K562 (cell line): ENCODE measurements at regions not wholly inside any gene's neighbourhood (a gene's known extent, or its start where the extent isn't known, plus 50 kb on each side); places are given as distances from the start of the nearest gene placed in this dataset.

Source experiments
- ATAC-seq: fragments of 200-7000 bp; cut with Tn5 transposase; 3 replicates; pipeline ENCODE4 v1.9.1; 2020; ENCODE audit warnings: moderate library complexity
- BruUV-seq: library from RNA; stranded (reverse); fragments of 400-500 nt; replicated peaks from 2 replicates; lab custom pipeline; 2021; lab: Mats Ljungman, UMichigan
- CTCF ChIA-PET: fragments of 300-600 bp; formaldehyde crosslinking; extraction: SDS; loops from one replicate; lab custom pipeline; 2021; ENCODE audit warnings: low intra/inter-chr PET ratio; lab: Yijun Ruan, JAX
- POLR2A ChIA-PET: fragments of 300-600, 350-650 bp; sonication (Branson Sonifier 250); formaldehyde crosslinking; extraction: SDS; loops from one replicate; lab custom pipeline; 2021; ENCODE audit warnings: antibody characterized with exemption, inconsistent platforms; lab: Yijun Ruan, JAX
- DNase-seq, 4 experiments: peaks; one replicate each; pipeline versions ENCODE4 v3.0.0 to v3.0.0-alpha.2; 2011 to 2018; ENCODE audit warnings: low spot score in 3 of 4, mixed read lengths in 3 of 4; ENCODE audit errors: extremely low read depth in 1 of 4
- FAIRE-seq: peaks from 2 replicates; lab custom pipeline; 2011; peaks lifted over from hg19 to GRCh38; lab: Jason Lieb, UNC
- H2AFZ ChIP-seq: 2 replicates; pipeline ENCODE4 v1.6.0; 2011; ENCODE audit warnings: low read depth, low read length, control low read depth, inconsistent platforms
- H3K27ac ChIP-seq: fragments of 200-600 bp; 3 replicates; pipeline ENCODE4 v1.8.0; 2011; ENCODE audit warnings: low read depth, mild to moderate bottlenecking, control low read depth, inconsistent platforms, low read length, moderate library complexity, mixed read lengths; ENCODE audit errors: extremely low read depth
- H3K27me3 ChIP-seq, 2 experiments: fragments of 300-600 bp in 1 of 2; 2 replicates in 1 of 2; 3 replicates in 1 of 2; pipeline versions ENCODE4 v1.6.0 to v1.8.0; 2011; ENCODE audit warnings: inconsistent platforms in 2 of 2, low read length in 2 of 2, mild to moderate bottlenecking in 1 of 2, mixed read lengths in 1 of 2, moderate library complexity in 1 of 2; ENCODE audit not compliant: control insufficient read depth in 2 of 2, insufficient read depth in 2 of 2
- H3K36me3 ChIP-seq: fragments of 300-600 bp; 3 replicates; pipeline ENCODE4 v1.8.0; 2011; ENCODE audit warnings: mild to moderate bottlenecking, low read length, inconsistent platforms; ENCODE audit not compliant: control insufficient read depth, insufficient read depth
- H3K4me1 ChIP-seq, 2 experiments: fragments of 200-600 bp in 1 of 2; replicated peaks in 1 of 2; 2 replicates in 1 of 2; 3 replicates in 1 of 2; pipeline versions ENCODE4 v1.5.1 to v1.8.0; 2011; ENCODE audit warnings: inconsistent platforms in 2 of 2, low read length in 2 of 2, mild to moderate bottlenecking in 1 of 2, mixed read lengths in 1 of 2, moderate library complexity in 1 of 2; ENCODE audit not compliant: control insufficient read depth in 2 of 2, insufficient read depth in 2 of 2
- H3K4me2 ChIP-seq: 2 replicates; pipeline ENCODE4 v1.6.1; 2011; ENCODE audit warnings: low read length, control low read depth, inconsistent platforms, mixed read lengths; ENCODE audit not compliant: insufficient read depth
- H3K4me3 ChIP-seq: fragments of 200-600 bp; sonication (generic), shearing (Covaris generic); 2 replicates; pipeline ENCODE4 v1.5.1; 2016; ENCODE audit warnings: control low read depth, inconsistent platforms
- H3K79me2 ChIP-seq: fragments of 200-600 bp; 3 replicates; pipeline ENCODE4 v1.8.0; 2011; ENCODE audit warnings: low read length, inconsistent platforms; ENCODE audit not compliant: control insufficient read depth, insufficient read depth
- H3K9ac ChIP-seq, 2 experiments: 2 replicates each; pipeline versions ENCODE4 v1.6.0 to v1.6.1; 2011; ENCODE audit warnings: low read depth in 2 of 2, low read length in 2 of 2, control low read depth in 1 of 2, inconsistent platforms in 1 of 2, mild to moderate bottlenecking in 1 of 2, mixed read lengths in 1 of 2; ENCODE audit not compliant: insufficient read depth in 1 of 2
- H3K9me1 ChIP-seq: one replicate; pipeline ENCODE4 v1.6.0; 2011; ENCODE audit warnings: inconsistent platforms, mild to moderate bottlenecking, low read length, moderate library complexity; ENCODE audit not compliant: control insufficient read depth, insufficient read depth
- H3K9me3 ChIP-seq: replicated peaks from 2 replicates; pipeline ENCODE4 v1.5.1; 2011; ENCODE audit warnings: low read depth, low read length, inconsistent platforms; ENCODE audit not compliant: control insufficient read depth, insufficient read depth
- H4K20me1 ChIP-seq: replicated peaks from 2 replicates; pipeline ENCODE4 v1.6.1; 2011; ENCODE audit warnings: low read length, inconsistent platforms, mixed read lengths; ENCODE audit not compliant: control insufficient read depth, insufficient read depth
- JUNB ChIP-seq: fragments of 450-650 bp; formaldehyde crosslinking; conservative IDR thresholded peaks from 2 replicates; pipeline ENCODE4 v1.4.0; 2020; ENCODE audit warnings: mild to moderate bottlenecking
- RAD21 ChIP-seq, 2 experiments: fragments of 250-450 bp in 1 of 2; fragments of 450-650 bp in 1 of 2; sonication (Bioruptor Pico) in 1 of 2; formaldehyde crosslinking in 1 of 2; IDR thresholded peaks in 1 of 2; conservative IDR thresholded peaks in 1 of 2; 2 replicates each; pipeline versions ENCODE4 v1.4.0 to v1.8.0; 2020 to 2022; ENCODE audit warnings: mild to moderate bottlenecking in 2 of 2, moderate library complexity in 1 of 2
- RFX7 ChIP-seq: fragments of 250-450 bp; sonication (Bioruptor Pico); IDR thresholded peaks from 2 replicates; pipeline ENCODE4 v1.5.1; 2021; ENCODE audit warnings: mild to moderate bottlenecking
- STAT5A ChIP-seq: IDR thresholded peaks from 2 replicates; pipeline ENCODE4 v1.6.1; 2012; ENCODE audit warnings: low read length, inconsistent platforms, borderline replicate concordance
- ZEB2 ChIP-seq: fragments of 450-650 bp; IDR thresholded peaks from 2 replicates; pipeline ENCODE4 v1.6.1; 2016
- WGBS: fragments of 100-300 bp; shearing (Covaris generic); methylation state at CpG from one replicate; pipeline ENCODE4 v1.1.6; 2016; ENCODE audit warnings: low coverage, mixed read lengths; ENCODE audit not compliant: insufficient coverage; ENCODE audit errors: missing lambda C conversion rate; 5-methylcytosine and 5-hydroxymethylcytosine counted together
- in situ Hi-C: fragments of 300-500 bp; cut with MboI; formaldehyde crosslinking; loops from 4 replicates; pipeline ENCODE4 v1.15.0; 2018; ENCODE audit warnings: inconsistent platforms, mixed read lengths
- intact Hi-C: fragments of 100-400 bp; cut with micrococcal nuclease; formaldehyde crosslinking; loops from 2 replicates; pipeline ENCODE4 v1.14.2; 2022
- TF ChIP-seq, protein P1 (sequence below): sonication (generic); formaldehyde crosslinking; IDR thresholded peaks from 2 replicates; pipeline ENCODE4 v1.8.0; 2022; ENCODE audit warnings: mild to moderate bottlenecking, low read depth, missing genetic modification reagents
- TF ChIP-seq, protein P2 (sequence below), 2 experiments: fragments of 200-800 bp in 1 of 2; sonication (Bioruptor generic) in 1 of 2; sonication (generic) in 1 of 2; formaldehyde crosslinking in 1 of 2; IDR thresholded peaks in 1 of 2; conservative IDR thresholded peaks in 1 of 2; 2 replicates each; pipeline versions ENCODE4 v1.5.0 to v1.6.1; 2016 to 2020; ENCODE audit warnings: missing compliant biosample characterization in 1 of 2, missing genetic modification characterization in 1 of 2, missing genetic modification reagents in 1 of 2

DNA sequence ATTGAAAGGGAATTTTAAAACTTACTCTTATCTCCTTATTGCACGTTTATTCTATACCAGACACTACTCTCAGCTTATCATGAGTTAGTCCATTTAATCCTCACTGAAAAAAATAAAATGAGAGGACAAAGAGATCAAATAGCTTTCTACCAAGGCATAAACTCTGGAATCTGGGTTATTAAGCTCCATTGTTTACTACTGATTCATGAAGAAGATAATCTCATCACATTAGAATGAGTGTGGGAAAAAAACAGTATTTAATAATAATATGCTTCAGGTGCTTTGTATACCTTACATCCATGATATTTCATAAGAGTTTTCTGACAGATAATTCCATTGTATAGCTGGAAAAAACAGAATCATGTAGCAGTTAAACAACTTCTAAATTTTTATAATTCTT is 1092.6 kb downstream of the TECRL start:
- WGBS: 0% methylated on average over 1 of the region's 1 CpG
- no TSS peak for BruUV-seq

More for the DNA sequence above, 1092.6 kb downstream of the TECRL start:
- no peaks in the 10 kb centered on the region for H3K79me2 ChIP-seq
- POLR2A ChIA-PET: no interaction called here
- in situ Hi-C loops (no loop called here), intact Hi-C loops (no loop called here)
- CTCF ChIA-PET: no interaction called here
- peaks cover 2% of the 10 kb centered on the region for H3K9me3 ChIP-seq
- no peaks in the 10 kb centered on the region for H4K20me1 ChIP-seq
- H3K4me2 ChIP-seq: no peak overlapping the region
- no peak overlapping the region for H3K4me3 ChIP-seq
- FAIRE-seq (no peak), DNase-seq (no peak), ATAC-seq (no peak)
- no peak overlapping the region for H3K9ac ChIP-seq
- no peak overlapping the region for H3K27ac ChIP-seq
- no peaks in the 10 kb centered on the region for H3K27me3 ChIP-seq
- no peaks in the 10 kb centered on the region for H3K9me1 ChIP-seq
- H3K4me1 ChIP-seq: no peaks in the 10 kb centered on the region
- no peaks in the 10 kb centered on the region for H3K36me3 ChIP-seq
- no peak overlapping the region for H2AFZ ChIP-seq
- no peak for TF ChIP-seq RAD21 (CRISPR knock-in tag; conservative IDR thresholded peaks at IDR 0.05 in 1 of 2, IDR thresholded peaks at IDR 0.05 in 1 of 2)
- TF ChIP-seq, protein P1, sequence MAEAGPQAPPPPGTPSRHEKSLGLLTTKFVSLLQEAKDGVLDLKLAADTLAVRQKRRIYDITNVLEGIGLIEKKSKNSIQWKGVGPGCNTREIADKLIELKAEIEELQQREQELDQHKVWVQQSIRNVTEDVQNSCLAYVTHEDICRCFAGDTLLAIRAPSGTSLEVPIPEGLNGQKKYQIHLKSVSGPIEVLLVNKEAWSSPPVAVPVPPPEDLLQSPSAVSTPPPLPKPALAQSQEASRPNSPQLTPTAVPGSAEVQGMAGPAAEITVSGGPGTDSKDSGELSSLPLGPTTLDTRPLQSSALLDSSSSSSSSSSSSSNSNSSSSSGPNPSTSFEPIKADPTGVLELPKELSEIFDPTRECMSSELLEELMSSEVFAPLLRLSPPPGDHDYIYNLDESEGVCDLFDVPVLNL (CRISPR knock-in tag): no peak
- no peak for TF ChIP-seq RFX7 (CRISPR knock-in tag)
- TF ChIP-seq STAT5A: no peak
- TF ChIP-seq, protein P2, sequence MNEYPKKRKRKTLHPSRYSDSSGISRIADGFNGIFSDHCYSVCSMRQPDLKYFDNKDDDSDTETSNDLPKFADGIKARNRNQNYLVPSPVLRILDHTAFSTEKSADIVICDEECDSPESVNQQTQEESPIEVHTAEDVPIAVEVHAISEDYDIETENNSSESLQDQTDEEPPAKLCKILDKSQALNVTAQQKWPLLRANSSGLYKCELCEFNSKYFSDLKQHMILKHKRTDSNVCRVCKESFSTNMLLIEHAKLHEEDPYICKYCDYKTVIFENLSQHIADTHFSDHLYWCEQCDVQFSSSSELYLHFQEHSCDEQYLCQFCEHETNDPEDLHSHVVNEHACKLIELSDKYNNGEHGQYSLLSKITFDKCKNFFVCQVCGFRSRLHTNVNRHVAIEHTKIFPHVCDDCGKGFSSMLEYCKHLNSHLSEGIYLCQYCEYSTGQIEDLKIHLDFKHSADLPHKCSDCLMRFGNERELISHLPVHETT (CRISPR knock-in tag; conservative IDR thresholded peaks at IDR 0.05 in 1 of 2, IDR thresholded peaks at IDR 0.05 in 1 of 2): no peak
- no peak for TF ChIP-seq JUNB (CRISPR knock-in tag)
- no peak for TF ChIP-seq ZEB2
